IMR-90 (cell line): ENCODE measurements at regions not wholly inside any gene's neighbourhood (a gene's known extent, or its start where the extent isn't known, plus 50 kb on each side); places are given as distances from the start of the nearest gene placed in this dataset.

Experiments
- ATAC-seq: fragments of 200-7000 bp; cut with Tn5 transposase; 2 replicates; pipeline ENCODE4 v1.9.1; 2020; ENCODE audit warnings: low read depth, mild to moderate bottlenecking, moderate library complexity
- BruUV-seq: library from RNA; stranded (reverse); fragments of 400-500 nt; replicated peaks from 2 replicates; lab custom pipeline; 2021; lab: Mats Ljungman, UMichigan
- CTCF ChIA-PET: fragments of 300-600 bp; formaldehyde crosslinking; extraction: SDS; loops from one replicate; lab custom pipeline; 2021; ENCODE audit warnings: antibody characterized with exemption; lab: Yijun Ruan, JAX
- POLR2A ChIA-PET: fragments of 300-600 bp; sonication (Branson Sonifier 250); formaldehyde crosslinking; loops from one replicate; lab custom pipeline; 2022; ENCODE audit warnings: antibody characterized with exemption; ENCODE audit not compliant: unreplicated experiment; lab: Charles Lee
- DNase-seq: peaks from one replicate; pipeline ENCODE4 v3.0.0; 2013
- H2AFZ ChIP-seq: replicated peaks from 2 replicates; pipeline ENCODE3; 2013; ENCODE audit warnings: low read length, mild to moderate bottlenecking; ENCODE audit not compliant: poor library complexity
- H2AK5ac ChIP-seq: 2 replicates; pipeline ENCODE4 v1.6.1; 2013; ENCODE audit warnings: low read depth, low read length, inconsistent platforms
- H2AK9ac ChIP-seq: replicated peaks from 2 replicates; pipeline ENCODE3; 2013; ENCODE audit warnings: mild to moderate bottlenecking, low read depth, low read length, moderate library complexity; ENCODE audit not compliant: poor library complexity
- H2BK120ac ChIP-seq: 2 replicates; pipeline ENCODE4 v1.6.1; 2013; ENCODE audit warnings: low read depth, low read length, inconsistent platforms
- H2BK15ac ChIP-seq: 3 replicates; pipeline ENCODE4 v1.6.1; 2013; ENCODE audit warnings: low read depth, low read length, inconsistent platforms
- H2BK20ac ChIP-seq: 2 replicates; pipeline ENCODE4 v1.6.1; 2013; ENCODE audit warnings: low read depth, mild to moderate bottlenecking, inconsistent platforms, low read length, moderate library complexity
- H2BK5ac ChIP-seq: 2 replicates; pipeline ENCODE4 v1.6.1; 2013; ENCODE audit warnings: mild to moderate bottlenecking, low read depth, low read length, inconsistent platforms; ENCODE audit not compliant: poor library complexity, severe bottlenecking
- H3K14ac ChIP-seq: replicated peaks from 2 replicates; pipeline ENCODE4 v1.6.1; 2013; ENCODE audit warnings: low read depth, low read length, inconsistent platforms
- H3K18ac ChIP-seq: 2 replicates; pipeline ENCODE4 v1.6.1; 2013; ENCODE audit warnings: low read depth, low read length, control low read depth
- H3K23ac ChIP-seq: 2 replicates; pipeline ENCODE4 v1.6.1; 2013; ENCODE audit warnings: low read depth, low read length, inconsistent platforms
- H3K27ac ChIP-seq: 2 replicates; pipeline ENCODE4 v1.5.1; 2013; ENCODE audit warnings: mild to moderate bottlenecking, control low read depth, low read length; ENCODE audit not compliant: insufficient read depth
- H3K27me3 ChIP-seq: 2 replicates; pipeline ENCODE4 v1.6.1; 2013; ENCODE audit warnings: low read length; ENCODE audit not compliant: control insufficient read depth, insufficient read depth
- H3K36me3 ChIP-seq: 2 replicates; pipeline ENCODE4 v1.6.1; 2013; ENCODE audit warnings: low read length, mixed read lengths; ENCODE audit not compliant: control insufficient read depth, insufficient read depth
- H3K4ac ChIP-seq: 2 replicates; pipeline ENCODE4 v1.6.1; 2013; ENCODE audit warnings: low read depth, low read length, inconsistent platforms
- H3K4me1 ChIP-seq: 2 replicates; pipeline ENCODE4 v1.6.1; 2013; ENCODE audit warnings: low read length, mixed read lengths; ENCODE audit not compliant: control insufficient read depth, insufficient read depth
- H3K4me2 ChIP-seq: 2 replicates; pipeline ENCODE4 v1.6.1; 2013; ENCODE audit warnings: low read depth, mild to moderate bottlenecking, control low read depth, low read length, moderate library complexity
- H3K4me3 ChIP-seq: 2 replicates; pipeline ENCODE4 v1.5.1; 2013; ENCODE audit warnings: low read depth, mild to moderate bottlenecking, control low read depth, low read length, moderate library complexity; ENCODE audit not compliant: insufficient read depth
- H3K56ac ChIP-seq: 2 replicates; pipeline ENCODE4 v1.6.1; 2013; ENCODE audit warnings: low read length, inconsistent platforms; ENCODE audit not compliant: insufficient read depth; ENCODE audit errors: extremely low read depth
- H3K79me1 ChIP-seq, 2 experiments: 2 replicates each; pipeline ENCODE4 v1.6.1; 2013; ENCODE audit warnings: low read length in 2 of 2, inconsistent platforms in 1 of 2, low read depth in 1 of 2
- H3K9ac ChIP-seq: 2 replicates; pipeline ENCODE4 v1.6.1; 2013; ENCODE audit warnings: low read depth, low read length, control low read depth
- H3K9me1 ChIP-seq: 2 replicates; pipeline ENCODE4 v1.6.1; 2013; ENCODE audit warnings: low read length, inconsistent platforms; ENCODE audit not compliant: insufficient read depth
- H3K9me3 ChIP-seq: 2 replicates; pipeline ENCODE4 v1.6.1; 2013; ENCODE audit warnings: low read length; ENCODE audit not compliant: control insufficient read depth, insufficient read depth
- H4K20me1 ChIP-seq: 2 replicates; pipeline ENCODE4 v1.6.1; 2013; ENCODE audit warnings: low read length, inconsistent platforms; ENCODE audit not compliant: insufficient read depth
- H4K5ac ChIP-seq: 2 replicates; pipeline ENCODE4 v1.6.1; 2013; ENCODE audit warnings: mild to moderate bottlenecking, low read depth, low read length, control low read depth
- H4K8ac ChIP-seq, 2 experiments: 2 replicates each; pipeline ENCODE4 v1.6.1; 2013; ENCODE audit warnings: low read depth in 2 of 2, low read length in 2 of 2, control low read depth in 1 of 2, inconsistent platforms in 1 of 2
- H4K91ac ChIP-seq: 2 replicates; pipeline ENCODE4 v1.6.1; 2013; ENCODE audit warnings: low read depth, low read length, inconsistent platforms; ENCODE audit not compliant: insufficient read depth
- CHD1 ChIP-seq: IDR thresholded peaks from 2 replicates; pipeline ENCODE4 v1.6.1; 2012; ENCODE audit warnings: low read depth, low read length, improper control_type of control experiment
- MXI1 ChIP-seq: IDR thresholded peaks from 2 replicates; pipeline ENCODE4 v1.6.1; 2012; ENCODE audit warnings: low read depth, mild to moderate bottlenecking, low read length, moderate library complexity, borderline replicate concordance
- WGBS, 2 experiments: methylation state at CpG; one replicate each; pipeline versions ENCODE4 v1.1.5 to v1.1.7; 2013; ENCODE audit warnings: missing lambda C conversion rate in 2 of 2; ENCODE audit not compliant: insufficient read length in 1 of 2; ENCODE audit errors: extremely low coverage in 2 of 2; 5-methylcytosine and 5-hydroxymethylcytosine counted together
- dilution Hi-C: fragments of 300-500 bp; cut with HindIII; formaldehyde crosslinking; loops from one replicate; pipeline ENCODE4 v1.14.3; 2018; ENCODE audit warnings: low sequenced_read_pairs; ENCODE audit not compliant: unreplicated experiment
- in situ Hi-C: fragments of 300-500 bp; cut with MboI; formaldehyde crosslinking; loops from 3 replicates; pipeline ENCODE4 v1.14.3; 2019; ENCODE audit warnings: low sequenced_read_pairs, inconsistent platforms, mixed read lengths
- intact Hi-C: fragments of 100-400 bp; cut with micrococcal nuclease; formaldehyde crosslinking; loops from 2 replicates; pipeline ENCODE4 v1.10.0; 2022

DNA sequence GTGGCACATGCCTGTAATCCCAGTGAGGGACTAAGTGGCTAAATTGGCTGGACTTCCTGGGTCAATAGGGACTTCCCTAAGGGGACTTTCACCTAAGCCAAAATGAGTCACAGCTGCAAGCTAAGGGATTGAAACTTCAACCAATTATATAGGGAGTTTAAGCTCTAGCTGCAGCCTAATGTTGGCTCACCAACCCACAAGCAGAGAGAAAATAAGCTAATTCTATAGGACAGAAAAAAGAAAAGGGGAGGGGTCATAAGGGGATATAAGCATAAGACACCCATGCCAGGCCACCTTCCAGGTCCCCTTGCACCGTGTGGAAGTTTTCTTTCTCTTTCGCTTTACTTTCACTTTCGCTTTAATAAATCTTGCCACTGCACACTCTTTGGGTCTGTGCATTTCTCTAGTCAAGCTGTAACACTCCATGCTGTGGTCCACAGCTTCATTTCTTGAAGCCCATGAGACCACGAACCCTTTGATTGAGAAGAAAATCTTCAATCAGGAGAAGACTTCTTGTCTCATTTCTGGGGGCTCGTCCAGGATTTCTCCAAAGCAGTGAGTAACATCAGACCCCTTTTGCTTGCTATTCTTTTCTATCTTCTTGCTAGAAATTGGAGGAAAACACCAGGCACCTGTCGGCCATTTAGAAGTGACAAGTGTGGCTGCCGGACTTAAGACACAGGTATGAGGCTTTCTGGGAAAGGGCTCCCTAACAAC lies 192.3 kb downstream of the IGSF11 start:
- no peaks in the 10 kb centered on the region for H3K4me1 ChIP-seq
- no peak overlapping the region for H3K27ac ChIP-seq
- no peak overlapping the region for H2BK15ac ChIP-seq
- no peaks in the 10 kb centered on the region for H3K9me1 ChIP-seq
- H4K20me1 ChIP-seq = no peaks in the 10 kb centered on the region
- ChIA-PET POLR2A (no interaction called here), CTCF (interaction anchor here (0.7 kb wide), 1 partner anchor 42 kb away, joined by 5 read pairs; no protein-coding TSS in a partner anchor)
- no peak overlapping the region for H2BK5ac ChIP-seq
- H4K91ac ChIP-seq = no peak overlapping the region
- no peak overlapping the region for H2AK9ac ChIP-seq
- H3K14ac ChIP-seq = no peak overlapping the region
- intact Hi-C loops = no loop called here
- H2BK120ac ChIP-seq = no peak overlapping the region
- no peak overlapping the region for H3K4me2 ChIP-seq
- dilution Hi-C loops = no loop called here
- no peaks in the 10 kb centered on the region for H3K79me1 ChIP-seq
- H3K18ac ChIP-seq = no peak overlapping the region
- 93% methylated on average over 3 of the region's 7 CpGs; no CpG with 5 or more reads in 1 of the 2 experiments for WGBS, 2 experiments
- no peak overlapping the region for H2AFZ ChIP-seq
- no peak overlapping the region for H4K5ac ChIP-seq
- BruUV-seq = no TSS peak
- no peak overlapping the region for H4K8ac ChIP-seq
- no peak overlapping the region for H2BK20ac ChIP-seq
- no peak overlapping the region for H3K23ac ChIP-seq
- TF ChIP-seq MXI1 (no peak), CHD1 (no peak)
- H3K36me3 ChIP-seq = no peaks in the 10 kb centered on the region
- no peak overlapping the region for H3K4me3 ChIP-seq
- ATAC-seq = no peak
- H3K9me3 ChIP-seq = peaks cover 8% of the 10 kb centered on the region; the same call in 1 of the 2 replicates
- no peak overlapping the region for H3K56ac ChIP-seq
- no peaks in the 10 kb centered on the region for H3K27me3 ChIP-seq
- in situ Hi-C loops = no loop called here
- no peak for DNase-seq
- no peak overlapping the region for H2AK5ac ChIP-seq
- no peak overlapping the region for H3K9ac ChIP-seq
- H3K4ac ChIP-seq = no peak overlapping the region
